ENCODE measurements at regions not wholly inside any gene's neighbourhood (a gene's known extent, or its start where the extent isn't known, plus 50 kb on each side); places are given as distances from the start of the nearest gene placed in this dataset.

DNA sequence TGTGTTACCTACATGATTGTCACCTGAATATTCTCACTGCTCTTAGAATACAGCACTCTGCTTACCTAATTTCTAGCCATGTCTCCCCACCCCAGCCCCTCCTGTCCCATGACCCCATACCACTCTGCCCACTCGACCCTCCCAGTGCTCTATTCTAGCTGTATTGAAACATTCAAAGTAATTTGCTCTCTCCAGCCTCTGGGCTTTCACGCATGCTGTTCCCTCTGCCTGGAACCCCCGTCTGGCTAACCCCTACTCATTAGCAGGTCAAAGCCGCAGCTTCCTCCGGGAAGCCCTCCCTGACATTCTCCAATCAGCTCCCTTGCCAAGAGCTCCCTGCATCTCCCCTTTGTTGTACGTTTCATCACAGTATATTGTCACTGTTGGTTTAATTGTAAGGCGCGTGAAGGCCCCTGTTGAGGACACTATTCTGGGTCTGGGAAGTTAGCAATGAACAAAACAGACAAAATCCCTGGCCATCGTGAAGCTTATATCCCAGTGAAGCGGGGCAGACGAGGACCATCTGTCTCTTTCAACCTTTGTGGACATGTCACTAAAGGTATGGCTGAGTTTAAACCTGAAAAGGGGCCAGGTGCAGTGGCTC lies 72.3 kb upstream of the LHX1 start:
- DNase-seq (ENCODE audit: low read depth, low spot score): no peak

GRCh38 chr17:36867716-36868341 lies 69.4 kb upstream of the LHX1 start:
- no peak for DNase-seq (ENCODE audit: low read depth, low spot score)

GRCh38 chr17:36868777-36869176 lies 68.5 kb upstream of the LHX1 start:
- no peak for DNase-seq (ENCODE audit: low read depth, low spot score)

- DNase-seq (ENCODE audit: low read depth, low spot score): no peak
Measured at GRCh38 chr17:36869441-36869840, 67.8 kb upstream of the LHX1 start.

DNA sequence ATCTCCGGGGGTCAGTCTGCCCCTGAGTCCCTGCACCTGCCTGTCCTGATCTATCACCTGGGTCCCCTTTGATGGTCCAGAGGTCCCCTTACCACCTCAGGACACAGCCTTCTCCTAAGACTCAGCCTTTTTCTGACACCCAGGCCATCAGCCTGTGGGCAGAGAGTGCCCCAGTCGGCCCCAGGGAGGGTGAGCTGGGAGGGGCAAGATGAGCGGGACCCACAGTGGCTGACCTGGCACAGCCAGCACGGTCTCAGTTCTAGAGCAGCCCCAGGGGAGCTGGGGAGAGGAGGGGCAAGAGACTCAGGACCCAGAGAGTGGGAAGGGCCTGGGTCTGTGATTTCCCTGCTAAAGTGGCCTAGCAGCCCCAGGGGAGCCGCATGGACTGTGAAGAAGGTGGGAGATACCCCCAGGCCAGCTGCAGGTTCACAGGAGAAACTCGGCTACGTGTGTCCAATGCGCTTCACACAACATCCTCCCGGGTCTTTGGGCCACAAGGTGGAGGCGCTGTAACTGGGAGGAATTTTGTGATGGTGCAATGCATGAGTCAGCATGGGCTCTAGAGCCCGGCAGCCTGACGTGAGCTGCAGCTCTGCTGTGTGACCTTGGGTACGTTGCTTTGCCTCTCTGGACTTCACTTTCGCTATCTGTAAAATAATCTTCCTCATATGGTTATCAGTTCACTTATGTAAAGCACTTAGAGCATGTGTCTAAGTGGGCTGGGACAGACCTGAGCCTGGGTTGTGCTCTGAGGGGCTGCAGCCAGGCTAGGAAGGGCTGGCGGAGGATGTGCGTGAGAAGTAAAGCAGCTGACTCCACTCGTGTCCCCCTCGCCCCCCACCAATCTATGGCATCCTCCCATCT lies 67.2 kb upstream of the LHX1 start:
- no peak for DNase-seq (ENCODE audit: low read depth, low spot score)

DNA sequence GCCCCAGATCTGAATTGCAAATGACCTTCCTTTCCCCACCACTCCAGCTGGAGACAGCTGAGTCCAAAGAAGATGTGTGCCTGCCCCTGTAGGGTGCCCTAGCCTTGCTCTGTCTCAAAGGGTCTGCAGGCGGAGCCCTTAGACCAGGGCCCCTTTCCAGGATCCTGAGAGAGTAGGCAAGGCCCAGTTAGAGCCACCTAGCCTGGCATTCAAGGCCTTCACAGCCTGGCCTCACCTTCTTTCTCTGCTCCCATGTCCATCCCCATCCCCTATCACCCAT lies 66.6 kb upstream of the LHX1 start:
- DNase-seq (ENCODE audit: low read depth, low spot score): no peak

- DNase-seq (ENCODE audit: low read depth, low spot score): no peak
Measured at GRCh38 chr17:36875698-36876293, 61.5 kb upstream of the LHX1 start.

- DNase-seq (ENCODE audit: low read depth, low spot score): no peak
Measured at GRCh38 chr17:36876966-36877365, 60.3 kb upstream of the LHX1 start.

DNA sequence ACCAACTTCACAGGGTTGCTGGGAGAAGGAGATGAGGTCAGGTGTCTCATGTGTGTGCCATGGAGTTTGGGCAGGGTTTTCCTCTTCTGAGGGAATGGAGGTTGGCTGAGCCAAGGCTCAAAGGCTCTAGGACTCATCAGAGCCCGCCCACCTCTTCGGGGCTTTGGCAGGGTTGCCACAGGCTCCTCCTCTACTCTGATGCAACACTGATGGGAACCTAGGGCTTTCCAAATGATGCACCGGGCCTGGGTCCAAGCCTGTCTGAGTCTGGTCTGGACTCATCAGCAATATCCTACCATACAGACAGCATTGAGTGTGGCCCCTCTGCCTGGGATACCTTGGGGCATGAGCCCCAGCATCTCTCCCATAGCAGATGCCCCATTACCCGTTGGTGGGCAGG lies 59.5 kb upstream of the LHX1 start:
- no peak for DNase-seq (ENCODE audit: low read depth, low spot score)

GRCh38 chr17:36878216-36878615 lies 59.1 kb upstream of the LHX1 start:
- no peak for DNase-seq (ENCODE audit: low read depth, low spot score)

DNA sequence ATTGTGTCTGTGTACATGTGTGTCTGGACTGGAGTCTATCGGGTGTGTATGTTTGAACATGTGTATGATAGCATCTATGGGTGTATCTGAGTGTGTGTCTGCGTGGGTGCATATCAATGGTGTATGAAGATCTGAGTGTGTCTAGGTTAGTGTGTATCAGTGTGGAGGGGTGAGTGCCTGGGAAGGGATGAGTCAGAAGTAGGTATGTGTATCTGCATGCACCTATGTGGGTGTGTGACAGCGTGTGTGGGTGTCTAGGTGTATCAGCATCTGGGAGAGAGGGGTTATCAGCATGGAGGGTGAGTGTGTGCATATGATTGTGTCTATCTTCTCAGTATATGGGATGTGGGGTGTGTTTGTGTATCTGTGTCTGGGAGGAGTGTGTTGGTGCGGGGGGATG lies 58.2 kb upstream of the LHX1 start:
- DNase-seq (ENCODE audit: low read depth, low spot score): no peak

GRCh38 chr17:36879624-36880131 lies 57.6 kb upstream of the LHX1 start:
- DNase-seq (ENCODE audit: low read depth, low spot score): no peak

DNA sequence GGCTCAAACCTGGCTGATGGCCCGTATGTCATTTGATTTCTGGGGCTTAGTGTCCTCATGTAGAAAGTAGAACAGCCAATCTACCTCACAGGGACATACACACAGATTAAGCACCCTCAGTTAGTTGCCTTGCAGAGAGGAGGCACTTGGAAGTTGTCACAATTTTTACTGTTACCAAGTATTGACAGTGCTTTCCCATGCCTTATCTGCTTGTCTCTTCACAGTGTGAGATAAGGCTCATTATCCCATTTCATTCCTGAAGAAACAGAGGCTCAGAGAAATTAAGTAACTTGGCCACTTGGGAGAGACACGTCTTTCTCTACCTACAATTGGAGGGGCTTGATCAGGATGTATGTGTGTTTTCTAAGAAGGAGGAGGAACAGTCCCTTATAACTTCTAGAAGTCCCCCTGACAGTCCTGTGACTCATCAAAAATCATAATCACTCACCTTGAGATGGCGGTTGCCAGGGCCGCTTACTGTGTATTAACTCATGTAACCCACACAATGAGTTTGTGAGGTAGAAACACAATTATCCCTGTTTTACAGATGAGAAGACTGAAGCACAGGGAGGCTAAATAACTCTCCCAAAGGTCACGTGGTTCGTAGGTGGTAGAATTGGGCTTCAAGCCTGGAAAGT lies 56.9 kb upstream of the LHX1 start:
- no peak for DNase-seq (ENCODE audit: low read depth, low spot score)

DNA sequence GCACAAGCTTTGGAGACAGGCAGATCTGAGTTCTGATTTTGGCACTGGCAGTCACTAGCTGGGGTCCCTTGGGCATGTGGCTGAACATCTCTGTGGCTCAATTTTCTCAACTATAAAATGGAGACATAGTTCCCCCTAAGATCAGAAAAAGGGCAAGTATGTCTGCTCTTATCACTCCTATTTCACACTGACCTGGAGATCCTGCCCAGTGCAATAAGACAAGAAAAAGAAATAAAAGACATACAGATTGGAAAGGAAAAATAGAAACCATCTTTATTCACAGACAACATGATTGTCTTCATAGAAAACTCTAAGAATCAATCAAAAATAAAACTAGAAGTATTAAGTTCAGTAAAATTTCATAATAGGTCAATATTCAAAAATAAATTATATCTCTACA lies 56.0 kb upstream of the LHX1 start:
- no peak for DNase-seq (ENCODE audit: low read depth, low spot score)

DNA sequence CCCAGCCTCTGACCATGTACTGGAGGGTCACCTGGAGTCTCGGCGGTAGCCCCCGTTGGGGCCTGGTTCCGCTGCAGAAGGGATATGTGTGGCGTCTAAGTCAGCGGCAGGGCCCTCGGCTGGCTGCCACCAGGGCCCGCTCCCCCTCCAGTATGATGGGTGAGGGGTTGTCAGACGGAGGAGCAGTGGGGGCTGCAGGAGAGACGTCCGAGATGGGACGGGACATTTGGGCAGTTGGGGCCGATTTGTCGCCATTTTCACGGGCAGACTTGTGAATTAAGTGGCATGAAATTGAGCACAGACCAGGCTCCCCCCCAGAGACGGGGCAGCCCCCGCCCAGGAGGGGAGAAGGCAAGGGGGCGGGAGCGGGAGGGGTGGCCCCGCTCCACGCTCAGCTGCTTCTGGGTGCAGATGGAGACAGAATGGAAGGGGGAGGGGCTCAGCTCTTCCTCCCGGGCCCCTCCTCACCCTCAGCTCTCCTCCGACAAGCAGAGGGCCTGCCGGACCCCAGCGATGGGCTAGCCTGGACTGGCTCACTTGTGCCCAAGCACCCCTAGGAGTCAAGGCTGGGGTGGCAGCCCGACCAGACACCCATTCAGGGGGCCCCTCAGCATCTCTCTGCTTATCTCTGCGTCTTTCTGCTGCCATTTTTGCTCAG lies 52.7 kb upstream of the LHX1 start:
- no peak for DNase-seq (ENCODE audit: low read depth, low spot score)

GRCh38 chr17:36885153-36885735 lies 52.0 kb upstream of the LHX1 start:
- DNase-seq (ENCODE audit: low read depth, low spot score): no peak

GRCh38 chr17:36885771-36886377 lies 51.4 kb upstream of the LHX1 start:
- no peak for DNase-seq (ENCODE audit: low read depth, low spot score)

Measured in activated naive CD8-positive, alpha-beta T cell treated with anti-CD3 and anti-CD28 coated beads, Interleukin-2, amount 50 U/mL, for 16 hours (primary cell).